ENCODE measurements at regions not wholly inside any gene's neighbourhood (a gene's known extent, or its start where the extent isn't known, plus 50 kb on each side); places are given as distances from the start of the nearest gene placed in this dataset.

DNA sequence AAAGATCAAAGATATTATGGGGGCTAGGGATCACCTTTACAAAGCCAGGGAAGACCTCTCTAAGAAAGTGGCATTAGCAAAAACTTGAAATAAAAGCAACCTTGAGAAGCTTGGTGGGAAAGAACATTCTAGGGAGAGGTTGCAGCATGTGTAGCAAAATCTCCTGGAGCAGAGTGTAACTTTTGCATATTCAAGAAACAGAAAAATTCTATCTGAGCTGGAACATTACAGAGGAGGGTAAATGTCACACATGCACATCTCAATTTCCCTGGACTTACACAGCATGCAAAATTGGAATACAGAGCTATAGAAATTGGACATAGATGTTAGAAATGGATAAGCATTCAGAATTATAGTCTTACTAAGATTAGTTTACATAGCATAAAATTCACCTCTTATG, 510.0 kb downstream of the CETN3 start:
- Histone ChIP-seq H3K4me3 (no peak overlapping the region), H3K36me3 (no peaks in the 10 kb centered on the region), H3K27me3 (no peaks in the 10 kb centered on the region), H3K27ac (peak overlapping the region in 2 of 4 donors; percentile 78 to 80), H3K4me1 (peaks cover 0 to 35% (median 11%) of the 10 kb centered on the region in 4 donors), H3K9me3 (peaks cover 0 to 6% (median 0%) of the 10 kb centered on the region in 4 donors)
- no peak for TF ChIP-seq EP300 (IDR thresholded peaks at IDR 0.05)
- no peak for TF ChIP-seq POLR2AphosphoS5 (IDR thresholded peaks at IDR 0.05)
- TF ChIP-seq POLR2A (IDR thresholded peaks at IDR 0.05) = no peak
- TF ChIP-seq, protein P1, sequence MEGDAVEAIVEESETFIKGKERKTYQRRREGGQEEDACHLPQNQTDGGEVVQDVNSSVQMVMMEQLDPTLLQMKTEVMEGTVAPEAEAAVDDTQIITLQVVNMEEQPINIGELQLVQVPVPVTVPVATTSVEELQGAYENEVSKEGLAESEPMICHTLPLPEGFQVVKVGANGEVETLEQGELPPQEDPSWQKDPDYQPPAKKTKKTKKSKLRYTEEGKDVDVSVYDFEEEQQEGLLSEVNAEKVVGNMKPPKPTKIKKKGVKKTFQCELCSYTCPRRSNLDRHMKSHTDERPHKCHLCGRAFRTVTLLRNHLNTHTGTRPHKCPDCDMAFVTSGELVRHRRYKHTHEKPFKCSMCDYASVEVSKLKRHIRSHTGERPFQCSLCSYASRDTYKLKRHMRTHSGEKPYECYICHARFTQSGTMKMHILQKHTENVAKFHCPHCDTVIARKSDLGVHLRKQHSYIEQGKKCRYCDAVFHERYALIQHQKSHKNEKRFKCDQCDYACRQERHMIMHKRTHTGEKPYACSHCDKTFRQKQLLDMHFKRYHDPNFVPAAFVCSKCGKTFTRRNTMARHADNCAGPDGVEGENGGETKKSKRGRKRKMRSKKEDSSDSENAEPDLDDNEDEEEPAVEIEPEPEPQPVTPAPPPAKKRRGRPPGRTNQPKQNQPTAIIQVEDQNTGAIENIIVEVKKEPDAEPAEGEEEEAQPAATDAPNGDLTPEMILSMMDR (IDR thresholded peaks at IDR 0.05) = no peak
- DNase-seq = no peak
- intact Hi-C loops (cut with DNase I) = no loop called here

DNA sequence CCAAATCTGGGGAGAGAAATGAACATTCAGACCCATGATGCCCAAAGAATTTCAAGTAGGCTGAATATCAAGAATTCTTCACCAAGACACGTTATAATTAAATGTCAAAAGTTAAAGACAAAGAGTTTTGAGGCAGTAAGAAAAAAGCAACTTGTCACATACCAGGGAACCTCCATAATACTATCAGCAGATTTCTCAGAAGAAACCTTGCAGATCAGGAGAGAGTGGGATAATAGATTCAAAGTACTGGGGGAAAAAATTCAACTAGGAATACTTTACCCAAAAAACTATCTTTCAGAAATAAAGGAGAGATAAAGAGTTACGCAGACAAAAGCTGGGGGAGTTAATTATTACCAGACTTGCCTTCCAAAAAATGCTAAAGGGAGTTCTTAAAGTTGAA, 516.0 kb downstream of the CETN3 start:
- H3K4me1 ChIP-seq = no peaks in the 10 kb centered on the region
- no peaks in the 10 kb centered on the region for H3K36me3 ChIP-seq
- intact Hi-C loops (cut with DNase I) = no loop called here
- H3K9me3 ChIP-seq = peaks cover 0 to 10% (median 3%) of the 10 kb centered on the region in 4 donors
- no peak overlapping the region for H3K27ac ChIP-seq
- no peaks in the 10 kb centered on the region for H3K27me3 ChIP-seq
- TF ChIP-seq POLR2A (IDR thresholded peaks at IDR 0.05) (no peak), EP300 (IDR thresholded peaks at IDR 0.05) (no peak), POLR2AphosphoS5 (IDR thresholded peaks at IDR 0.05) (no peak)
- TF ChIP-seq, protein P1 (IDR thresholded peaks at IDR 0.05) = no peak
- no peak for DNase-seq
- 79 to 83% methylated on average over 2 of the region's 2 CpGs for WGBS, 2 donors
- H3K4me3 ChIP-seq = no peak overlapping the region

DNA sequence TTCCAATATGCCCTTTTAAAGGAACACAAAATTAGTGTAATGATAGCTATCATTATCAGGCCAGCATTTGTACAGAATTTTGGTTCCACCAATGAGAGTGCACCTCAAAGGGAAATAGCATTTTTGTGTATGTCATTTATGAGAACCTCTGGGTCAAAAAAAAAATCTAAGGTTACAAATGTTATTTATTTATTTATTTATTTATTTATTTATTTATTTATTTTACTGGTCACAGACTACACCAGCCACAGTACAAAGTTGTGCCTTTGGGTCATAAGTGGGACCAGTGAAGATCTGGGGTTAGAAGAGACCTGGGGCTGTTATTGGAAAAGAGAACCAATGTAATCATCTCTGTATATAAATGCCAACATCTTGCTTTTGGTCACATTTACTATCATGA, 523.9 kb downstream of the CETN3 start:
- no peaks in the 10 kb centered on the region for H3K4me1 ChIP-seq
- no peak for DNase-seq
- TF ChIP-seq POLR2A (IDR thresholded peaks at IDR 0.05) (no peak), EP300 (IDR thresholded peaks at IDR 0.05) (no peak), POLR2AphosphoS5 (IDR thresholded peaks at IDR 0.05) (no peak)
- TF ChIP-seq, protein P1 (IDR thresholded peaks at IDR 0.05) = no peak
- no peaks in the 10 kb centered on the region for H3K27me3 ChIP-seq
- intact Hi-C loops (cut with DNase I) = no loop called here
- H3K9me3 ChIP-seq = no peaks in the 10 kb centered on the region
- no peaks in the 10 kb centered on the region for H3K36me3 ChIP-seq
- no peak overlapping the region for H3K27ac ChIP-seq
- no peak overlapping the region for H3K4me3 ChIP-seq

DNA sequence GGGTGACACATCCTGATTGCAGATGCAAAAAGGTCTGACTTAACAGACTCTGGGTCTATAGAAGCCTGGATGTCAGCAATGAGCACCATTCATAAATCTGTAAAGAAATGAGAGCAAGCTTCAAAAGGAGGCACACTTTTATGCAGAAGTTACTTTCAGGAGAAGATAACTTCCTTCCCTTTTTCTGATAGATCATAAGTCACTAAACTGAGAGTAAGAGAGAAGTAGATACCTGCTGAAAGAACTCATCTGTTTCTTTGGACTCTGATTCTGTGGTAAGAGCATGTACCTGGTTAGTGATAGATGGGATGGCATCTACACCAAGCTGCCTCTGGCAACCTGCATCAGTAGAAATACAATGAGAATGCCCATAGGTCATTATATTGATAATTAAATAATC, 525.6 kb downstream of the CETN3 start:
- Histone ChIP-seq H3K27me3 (no peaks in the 10 kb centered on the region), H3K27ac (no peak overlapping the region), H3K4me3 (no peak overlapping the region), H3K9me3 (no peaks in the 10 kb centered on the region), H3K36me3 (no peaks in the 10 kb centered on the region), H3K4me1 (no peaks in the 10 kb centered on the region)
- intact Hi-C loops (cut with DNase I) = no loop called here
- TF ChIP-seq POLR2AphosphoS5 (IDR thresholded peaks at IDR 0.05) (no peak), POLR2A (IDR thresholded peaks at IDR 0.05) (no peak), EP300 (IDR thresholded peaks at IDR 0.05) (no peak)
- TF ChIP-seq, protein P1 (IDR thresholded peaks at IDR 0.05) = no peak
- DNase-seq = no peak
